RCC 7860 (cell line): ENCODE measurements at regions not wholly inside any gene's neighbourhood (a gene's known extent, or its start where the extent isn't known, plus 50 kb on each side); places are given as distances from the start of the nearest gene placed in this dataset.

Experiments
- DNase-seq: peaks from one replicate; pipeline ENCODE4 v3.0.0-alpha.2; 2015; ENCODE audit warnings: low spot score
- FAIRE-seq: peaks from 2 replicates; lab custom pipeline; 2012; peaks lifted over from hg19 to GRCh38; lab: Jason Lieb, UNC

DNA sequence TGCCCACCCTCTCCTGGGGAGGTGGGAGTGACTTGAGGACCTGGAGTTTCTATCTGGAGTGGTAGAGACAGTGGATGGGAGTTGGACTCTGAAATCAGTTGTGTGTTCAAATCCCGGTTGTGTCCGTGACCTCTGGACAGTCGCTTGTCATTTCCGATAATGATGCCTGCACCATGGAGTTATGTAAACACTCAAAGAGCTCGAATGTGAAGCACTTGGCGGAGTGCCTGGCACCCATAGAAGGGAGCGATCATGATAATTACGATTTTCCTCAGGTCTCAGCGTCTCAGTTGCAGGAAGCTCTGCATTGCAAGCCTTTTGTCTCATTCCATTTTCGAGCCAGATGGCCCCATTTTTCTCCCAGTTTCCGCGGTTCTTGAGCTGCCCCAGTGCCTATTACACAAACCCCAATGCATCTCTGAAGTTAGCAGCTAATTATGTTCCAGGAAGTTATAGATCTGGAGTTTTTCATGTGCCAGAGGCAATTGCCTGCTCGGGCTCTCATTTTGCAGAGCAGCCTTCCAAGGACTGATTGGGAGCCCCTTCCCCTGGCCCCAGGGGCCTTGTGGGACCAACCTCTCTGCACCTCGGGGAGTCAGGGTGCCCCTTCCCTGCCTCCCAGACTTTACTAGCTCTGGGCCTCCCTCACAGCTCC is 175.5 kb upstream of the MVB12B start:
- FAIRE-seq: no peak
- DNase-seq: no peak

DNA sequence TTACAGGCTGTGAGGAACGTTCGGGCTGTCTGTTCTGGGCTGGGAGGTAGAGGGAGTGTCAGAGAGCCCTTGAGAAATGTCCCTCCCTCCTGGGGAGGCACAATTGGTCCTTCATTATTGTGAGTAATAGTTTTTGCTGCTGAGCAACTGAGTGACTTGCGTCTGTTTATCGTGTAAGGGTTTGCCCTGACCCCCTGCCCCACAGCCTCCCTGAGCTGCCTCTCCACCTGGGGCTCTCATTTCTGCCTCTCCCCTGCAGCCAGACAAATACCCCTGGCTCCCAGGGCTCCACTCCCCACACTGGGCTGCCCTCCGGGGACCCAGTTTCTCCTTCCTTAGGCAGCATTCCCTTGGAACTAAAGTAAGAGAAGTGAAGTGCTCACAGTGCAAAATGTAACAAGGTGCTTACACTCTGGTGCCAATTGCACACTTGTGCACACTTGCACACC is 174.9 kb upstream of the MVB12B start:
- DNase-seq: no peak
- no peak for FAIRE-seq

DNA sequence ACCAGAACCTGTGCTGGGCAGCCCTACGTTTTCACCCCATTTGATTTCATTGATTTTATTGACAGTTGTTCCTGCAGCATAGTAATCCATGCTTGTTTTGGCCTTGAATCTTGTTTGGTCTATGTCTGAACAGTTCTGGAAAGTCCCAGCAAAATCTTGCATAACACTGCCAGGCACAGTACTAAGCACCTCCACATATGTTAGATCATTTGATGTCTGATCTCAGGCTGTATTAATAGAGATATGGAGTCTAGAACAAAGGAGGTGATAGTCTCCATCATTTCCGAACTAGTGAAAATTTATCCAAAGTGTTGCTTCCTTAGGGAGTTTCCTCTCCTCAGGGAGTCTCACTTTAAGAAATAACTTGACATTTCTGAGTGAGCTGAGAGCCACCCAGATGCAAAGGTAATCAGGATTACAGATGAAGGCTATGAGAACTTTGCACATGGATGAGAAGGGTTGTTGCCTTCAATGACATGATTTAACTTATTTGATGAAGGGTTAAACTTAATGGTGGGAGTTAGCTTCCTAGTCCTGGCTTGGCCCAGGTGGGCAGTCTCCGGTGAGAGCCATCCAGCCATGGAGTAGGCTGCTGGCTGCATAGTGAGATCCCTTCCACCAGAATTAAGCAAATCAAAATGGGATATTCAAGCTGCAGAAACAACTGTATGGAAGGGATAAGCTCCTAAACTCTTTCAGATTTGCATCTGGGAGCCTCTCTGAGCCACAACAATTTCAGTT is 173.8 kb upstream of the MVB12B start:
- FAIRE-seq (no peak), DNase-seq (no peak)

- FAIRE-seq (no peak), DNase-seq (no peak)
Observed at GRCh38 chr9:126153382-126153781, 173.2 kb upstream of the MVB12B start.

DNA sequence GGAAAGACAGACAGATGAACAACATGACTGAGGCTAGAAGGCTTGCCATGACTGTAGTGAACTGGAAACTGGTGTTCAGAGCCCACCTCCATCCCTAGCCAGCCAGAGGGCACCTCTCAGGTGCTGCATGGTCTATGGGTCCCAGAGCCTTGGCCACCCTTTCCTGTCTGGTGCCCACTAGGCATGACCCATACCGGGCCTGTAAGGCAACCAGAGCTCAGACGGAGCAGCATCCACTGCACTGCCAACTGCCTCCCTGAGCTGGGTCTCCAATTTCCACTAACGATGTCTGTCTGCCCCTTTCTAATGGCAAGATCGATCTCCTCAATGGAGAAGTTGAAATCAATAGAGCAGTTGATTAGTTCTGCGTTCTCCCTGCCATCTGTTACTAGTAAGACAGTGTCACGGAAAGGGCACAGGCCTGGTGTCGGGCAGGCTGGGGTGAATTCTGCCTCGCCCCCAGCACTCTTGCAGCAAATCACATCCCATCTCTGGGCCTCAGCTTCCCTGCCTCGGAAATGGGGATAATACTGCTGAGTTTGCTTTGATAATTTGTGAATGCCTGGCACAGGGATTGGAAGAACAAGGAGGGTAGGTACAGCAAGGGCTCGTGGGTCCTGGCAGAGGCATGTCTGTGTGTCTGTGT is 172.3 kb upstream of the MVB12B start:
- DNase-seq: no peak
- no peak for FAIRE-seq

GRCh38 chr9:126154869-126155268 is 171.8 kb upstream of the MVB12B start:
- FAIRE-seq: no peak
- DNase-seq: no peak

DNA sequence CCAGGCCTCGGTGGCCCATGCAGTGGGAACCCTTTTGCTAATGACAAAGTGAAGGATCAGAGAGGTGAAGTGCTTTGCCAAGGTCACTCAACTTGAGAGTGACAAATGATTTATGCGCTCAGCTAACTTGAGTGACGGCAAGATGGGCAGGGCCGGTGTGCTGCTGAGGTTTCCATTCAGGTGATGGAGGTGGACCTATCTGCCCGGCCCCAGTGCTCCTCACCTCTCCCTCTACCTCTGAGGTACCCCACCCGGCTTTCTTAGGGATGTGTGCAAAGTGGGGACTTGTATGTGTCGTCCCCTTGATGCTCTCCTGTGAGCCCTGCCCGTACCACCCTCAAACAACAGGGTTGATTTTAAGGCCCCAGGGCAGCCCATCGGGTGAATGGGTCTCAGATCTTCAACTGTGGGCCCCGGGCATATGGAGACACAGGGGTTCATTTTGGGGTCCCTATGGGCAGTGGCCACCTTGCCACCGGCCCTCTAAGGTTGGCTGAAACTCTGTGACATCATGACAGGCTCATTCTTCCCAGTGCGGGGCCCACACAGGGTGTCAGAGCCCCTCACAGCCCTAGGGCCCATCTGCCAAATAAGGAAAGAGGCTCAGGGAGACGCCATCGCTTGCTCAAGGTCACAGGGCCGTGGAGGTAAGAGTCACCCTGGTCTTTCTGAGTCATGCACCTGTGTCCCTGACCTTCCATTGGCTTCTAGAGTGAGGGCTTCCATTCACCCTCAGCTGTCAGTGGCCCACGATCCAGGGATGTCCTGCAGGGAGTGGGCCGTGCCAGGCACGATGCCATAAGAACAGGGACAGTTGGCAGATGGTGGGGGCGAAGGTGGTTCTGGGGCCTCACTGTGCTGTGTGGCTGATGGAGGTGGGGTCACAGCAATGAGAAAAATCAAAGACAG is 170.6 kb upstream of the MVB12B start:
- FAIRE-seq: no peak

GRCh38 chr9:126156898-126157297 is 169.7 kb upstream of the MVB12B start:
- no peak for FAIRE-seq
- no peak for DNase-seq

More for the DNA sequence above, 170.6 kb upstream of the MVB12B start:
- no peak for DNase-seq

DNA sequence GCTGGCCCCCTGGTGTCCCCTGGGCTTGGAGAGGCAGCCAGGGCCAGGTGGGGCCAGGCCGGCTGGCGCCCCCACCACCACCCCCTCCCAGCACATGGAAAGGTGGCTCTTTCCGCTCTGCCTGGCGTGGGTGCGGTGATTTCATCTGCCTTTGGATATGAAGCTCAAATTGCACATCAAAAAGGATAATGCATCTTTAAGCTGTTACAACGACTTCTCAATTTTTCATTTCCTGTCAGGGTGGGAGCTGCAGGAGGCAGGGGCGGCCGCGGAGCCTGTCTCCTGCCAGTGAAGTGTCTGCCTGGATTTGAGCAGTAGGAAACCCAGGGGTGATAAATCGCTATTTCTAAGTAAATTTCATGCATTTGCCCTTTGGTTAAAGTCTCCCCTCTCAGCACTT is 169.2 kb upstream of the MVB12B start:
- FAIRE-seq (no peak), DNase-seq (no peak)

DNA sequence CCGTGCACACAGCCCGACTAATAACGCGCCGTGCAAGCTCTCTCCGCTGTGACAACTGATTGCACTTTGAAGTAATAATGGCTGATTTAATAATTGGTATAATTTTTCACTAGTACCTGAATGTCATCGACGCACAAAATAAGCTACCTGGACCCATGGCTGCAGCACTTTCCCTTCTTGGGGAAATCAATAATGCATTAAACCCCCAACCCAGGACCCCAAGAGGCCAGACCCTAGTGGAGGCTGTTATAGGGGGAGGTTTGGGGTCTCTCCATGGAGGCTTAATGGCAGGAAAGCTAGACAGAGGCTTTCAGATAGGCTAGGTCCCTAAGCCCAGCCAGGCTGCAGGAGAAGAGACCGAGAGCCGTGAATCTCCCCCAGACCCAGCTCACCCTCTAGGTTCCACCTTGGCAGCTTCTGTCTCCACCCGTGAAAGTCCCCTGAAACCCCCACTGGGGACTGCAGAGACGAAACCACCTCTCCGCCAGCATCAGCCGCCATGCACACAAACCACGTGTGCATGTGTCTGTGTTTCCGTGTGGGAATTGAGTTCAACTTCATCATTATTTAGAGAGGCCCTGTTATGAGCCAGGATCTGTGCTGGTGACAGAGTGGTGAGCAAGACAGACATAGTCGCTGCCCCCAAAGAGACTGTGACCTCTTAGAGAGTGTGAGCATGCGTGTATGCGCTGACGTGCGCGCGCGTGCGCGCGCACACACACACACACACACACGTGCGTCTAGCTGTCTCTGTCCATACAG is 168.6 kb upstream of the MVB12B start:
- FAIRE-seq (no peak), DNase-seq (no peak)

- DNase-seq: no peak
- FAIRE-seq: no peak
Observed at GRCh38 chr9:126158588-126159429, 167.8 kb upstream of the MVB12B start.

DNA sequence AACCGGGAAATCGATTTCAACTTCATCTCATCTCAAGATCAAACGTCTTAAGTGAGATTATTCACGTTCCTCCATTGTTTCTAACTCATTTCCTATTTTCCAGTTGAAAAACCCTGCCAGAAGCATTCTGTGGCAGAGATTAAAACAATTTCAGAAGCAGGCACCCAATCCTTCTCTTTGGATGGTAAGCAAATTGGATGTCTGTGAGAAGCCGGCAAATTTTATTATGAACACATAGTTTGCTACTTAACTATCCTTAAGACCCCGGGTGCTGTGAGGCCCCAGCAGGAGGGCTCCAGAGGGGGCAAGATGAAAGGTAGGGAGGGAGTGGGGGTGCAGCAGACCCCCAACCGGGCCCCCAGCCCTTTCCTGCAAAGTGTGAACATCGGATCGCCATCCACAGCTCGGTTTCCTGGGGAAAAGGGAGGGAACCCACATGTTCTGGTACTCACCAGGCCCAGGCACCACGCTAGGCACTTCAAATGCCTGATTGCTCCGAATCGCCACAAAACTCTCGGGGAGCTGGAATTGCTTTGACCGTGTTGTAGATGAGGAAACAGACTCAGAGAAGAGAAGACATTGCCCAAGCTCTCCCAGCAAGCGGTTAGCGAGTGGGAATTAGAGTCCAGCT is 167.1 kb upstream of the MVB12B start:
- DNase-seq (no peak), FAIRE-seq (no peak)

GRCh38 chr9:126160067-126160853 is 166.4 kb upstream of the MVB12B start:
- DNase-seq: no peak
- FAIRE-seq: no peak

DNA sequence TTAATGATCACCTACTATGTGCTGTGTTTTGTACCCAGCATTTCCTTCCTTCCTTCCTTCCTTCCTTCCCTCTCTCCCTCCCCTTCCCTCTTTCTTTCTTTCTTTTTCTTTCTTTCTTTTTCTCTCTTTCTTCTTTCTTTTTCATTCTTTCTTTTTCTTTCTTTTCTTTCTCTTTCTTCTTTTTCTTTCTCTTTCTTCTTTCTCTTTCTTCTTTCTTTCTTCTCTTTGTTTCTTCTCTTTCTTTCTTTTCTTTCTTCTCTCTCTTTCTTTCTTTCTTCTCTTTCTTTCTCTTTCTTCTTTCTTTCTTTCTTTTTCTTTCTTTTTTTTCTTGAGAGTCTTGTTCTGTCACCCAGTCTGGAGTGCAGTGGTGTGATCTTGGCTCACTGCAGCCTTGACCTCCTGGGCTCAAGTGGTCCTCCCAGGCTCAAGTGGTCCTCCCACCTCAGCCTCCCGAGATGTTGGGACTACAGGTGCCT is 165.7 kb upstream of the MVB12B start:
- FAIRE-seq (no peak), DNase-seq (no peak)

DNA sequence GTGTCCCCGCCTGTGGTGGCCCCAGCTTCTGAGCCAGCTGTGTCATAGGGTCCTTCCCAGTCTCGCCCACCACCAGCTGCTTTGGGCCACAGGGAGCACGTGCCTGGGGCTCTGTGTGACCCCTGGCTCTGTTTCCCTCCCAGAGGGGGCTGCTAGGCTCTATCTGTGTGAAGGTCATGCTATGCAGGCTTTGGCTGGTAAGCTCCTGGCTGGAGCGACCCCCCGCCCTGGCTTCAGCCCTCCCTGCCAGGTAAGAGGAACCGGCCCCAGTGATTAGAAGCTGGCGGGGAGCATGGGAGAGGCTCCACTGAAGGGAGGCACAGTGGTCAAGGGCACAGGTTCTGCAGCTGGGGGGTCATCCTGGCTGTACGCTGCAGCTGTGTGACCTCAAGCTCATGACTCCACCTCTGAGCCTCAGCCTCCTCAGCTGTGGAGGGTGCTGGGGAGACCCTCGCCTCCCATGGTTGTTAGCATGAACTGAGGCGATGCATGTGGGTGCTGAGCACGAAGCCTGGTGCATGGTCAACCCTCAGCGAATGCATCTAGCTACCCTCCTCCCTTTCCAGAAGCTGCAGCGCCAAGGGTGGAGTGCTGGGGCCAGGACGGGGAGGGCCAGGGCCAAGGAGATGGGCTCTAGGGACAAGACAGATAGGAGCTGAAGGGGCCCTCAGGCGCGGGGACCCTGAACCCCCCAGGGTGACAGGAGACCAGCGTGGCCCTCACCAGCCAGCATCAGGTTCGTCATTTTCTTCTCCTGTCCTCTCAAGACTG is 163.8 kb upstream of the MVB12B start:
- DNase-seq (no peak), FAIRE-seq (no peak)

- DNase-seq: no peak
- no peak for FAIRE-seq
Observed at GRCh38 chr9:126164796-126165525, 161.7 kb upstream of the MVB12B start.

GRCh38 chr9:126165755-126166154 is 160.9 kb upstream of the MVB12B start:
- no peak for FAIRE-seq

More at GRCh38 chr9:126165755-126166154, 160.9 kb upstream of the MVB12B start:
- no peak for DNase-seq
